Left ventricle myocardium inferior (tissue), 1 donor: ENCODE measurements at regions not wholly inside any gene's neighbourhood (a gene's known extent, or its start where the extent isn't known, plus 50 kb on each side); places are given as distances from the start of the nearest gene placed in this dataset.

Experiments
- DNase-seq: peaks from one replicate; pipeline ENCODE4 v3.0.0-alpha.2; 2020
- H3K27ac ChIP-seq: fragments of 200-600 bp; replicated peaks from 2 replicates; pipeline ENCODE4 v1.8.0; 2021
- H3K27me3 ChIP-seq: fragments of 200-600 bp; 2 replicates; pipeline ENCODE4 v1.8.0; 2021; ENCODE audit warnings: low read depth
- H3K36me3 ChIP-seq: fragments of 200-600 bp; 2 replicates; pipeline ENCODE4 v1.8.0; 2021
- H3K4me1 ChIP-seq: fragments of 200-600 bp; 2 replicates; pipeline ENCODE4 v1.8.0; 2021
- H3K4me3 ChIP-seq: fragments of 200-600 bp; 2 replicates; pipeline ENCODE4 v1.8.0; 2021; ENCODE audit warnings: mild to moderate bottlenecking, moderate library complexity
- H3K9me3 ChIP-seq: fragments of 200-600 bp; replicated peaks from 2 replicates; pipeline ENCODE4 v1.8.0; 2021
- CTCF ChIP-seq: fragments of 200-600 bp; IDR thresholded peaks from 2 replicates; pipeline ENCODE4 v1.8.0; 2021; ENCODE audit warnings: antibody characterized with exemption, mild to moderate bottlenecking, borderline replicate concordance
- intact Hi-C: fragments of 100-400 bp; cut with micrococcal nuclease; formaldehyde crosslinking; loops from one replicate; pipeline ENCODE4 v1.11.0; 2022
- donor health status: DM: no; HTN: yes; CAD: no; lungs with severe emphysema.

- DNase-seq = no peak
- Histone ChIP-seq H3K4me3 (no peak overlapping the region), H3K4me1 (no peaks in the 10 kb centered on the region), H3K9me3 (no peaks in the 10 kb centered on the region), H3K27me3 (peaks cover 25% of the 10 kb centered on the region), H3K36me3 (no peaks in the 10 kb centered on the region), H3K27ac (no peak overlapping the region)
- intact Hi-C loops = no loop called here
- TF ChIP-seq CTCF = no peak
These were observed 305.4 kb upstream of the SHH start for GRCh38 chr7:156117542-156118247.

GRCh38 chr7:156116514-156117215 is 304.4 kb upstream of the SHH start:
- TF ChIP-seq CTCF = no peak
- Histone ChIP-seq H3K4me3 (no peak overlapping the region), H3K4me1 (no peaks in the 10 kb centered on the region)

GRCh38 chr7:156115582-156115981 is 303.3 kb upstream of the SHH start:
- Histone ChIP-seq H3K27me3 (peaks cover 11% of the 10 kb centered on the region), H3K4me1 (no peaks in the 10 kb centered on the region), H3K9me3 (no peaks in the 10 kb centered on the region), H3K36me3 (no peaks in the 10 kb centered on the region), H3K27ac (no peak overlapping the region), H3K4me3 (no peak overlapping the region)
- DNase-seq = no peak
- no peak for TF ChIP-seq CTCF
- intact Hi-C loops = no loop called here

More at GRCh38 chr7:156116514-156117215, 304.4 kb upstream of the SHH start:
- no peak for DNase-seq
- Histone ChIP-seq H3K36me3 (no peaks in the 10 kb centered on the region), H3K9me3 (no peaks in the 10 kb centered on the region), H3K27ac (no peak overlapping the region), H3K27me3 (peaks cover 18% of the 10 kb centered on the region)
- intact Hi-C loops = no loop called here

GRCh38 chr7:156113731-156114130 is 301.5 kb upstream of the SHH start:
- H3K9me3 ChIP-seq = no peaks in the 10 kb centered on the region
- peaks cover 11% of the 10 kb centered on the region for H3K27me3 ChIP-seq
- no peak overlapping the region for H3K27ac ChIP-seq
- no peak for DNase-seq
- H3K36me3 ChIP-seq = no peaks in the 10 kb centered on the region
- no peaks in the 10 kb centered on the region for H3K4me1 ChIP-seq
- TF ChIP-seq CTCF = no peak
- intact Hi-C loops = no loop called here
- no peak overlapping the region for H3K4me3 ChIP-seq

- no peaks in the 10 kb centered on the region for H3K4me1 ChIP-seq
- intact Hi-C loops = no loop called here
- H3K27me3 ChIP-seq = peaks cover 26% of the 10 kb centered on the region
- DNase-seq = no peak
- no peak overlapping the region for H3K4me3 ChIP-seq
- H3K27ac ChIP-seq = no peak overlapping the region
- no peak for TF ChIP-seq CTCF
- no peaks in the 10 kb centered on the region for H3K9me3 ChIP-seq
- no peaks in the 10 kb centered on the region for H3K36me3 ChIP-seq
These were observed 297.7 kb upstream of the SHH start for GRCh38 chr7:156109988-156110387.
